IMR-90 (cell line): ENCODE measurements at regions not wholly inside any gene's neighbourhood (a gene's known extent, or its start where the extent isn't known, plus 50 kb on each side); places are given as distances from the start of the nearest gene placed in this dataset.

Source experiments
- ATAC-seq: fragments of 200-7000 bp; cut with Tn5 transposase; 2 replicates; pipeline ENCODE4 v1.9.1; 2020; ENCODE audit warnings: low read depth, mild to moderate bottlenecking, moderate library complexity
- BruUV-seq: library from RNA; stranded (reverse); fragments of 400-500 nt; replicated peaks from 2 replicates; lab custom pipeline; 2021; lab: Mats Ljungman, UMichigan
- CTCF ChIA-PET: fragments of 300-600 bp; formaldehyde crosslinking; extraction: SDS; loops from one replicate; lab custom pipeline; 2021; ENCODE audit warnings: antibody characterized with exemption; lab: Yijun Ruan, JAX
- POLR2A ChIA-PET: fragments of 300-600 bp; sonication (Branson Sonifier 250); formaldehyde crosslinking; loops from one replicate; lab custom pipeline; 2022; ENCODE audit warnings: antibody characterized with exemption; ENCODE audit not compliant: unreplicated experiment; lab: Charles Lee
- DNase-seq: peaks from one replicate; pipeline ENCODE4 v3.0.0; 2013
- H2AFZ ChIP-seq: replicated peaks from 2 replicates; pipeline ENCODE3; 2013; ENCODE audit warnings: low read length, mild to moderate bottlenecking; ENCODE audit not compliant: poor library complexity
- H2AK5ac ChIP-seq: 2 replicates; pipeline ENCODE4 v1.6.1; 2013; ENCODE audit warnings: low read depth, low read length, inconsistent platforms
- H2AK9ac ChIP-seq: replicated peaks from 2 replicates; pipeline ENCODE3; 2013; ENCODE audit warnings: mild to moderate bottlenecking, low read depth, low read length, moderate library complexity; ENCODE audit not compliant: poor library complexity
- H2BK120ac ChIP-seq: 2 replicates; pipeline ENCODE4 v1.6.1; 2013; ENCODE audit warnings: low read depth, low read length, inconsistent platforms
- H2BK15ac ChIP-seq: 3 replicates; pipeline ENCODE4 v1.6.1; 2013; ENCODE audit warnings: low read depth, low read length, inconsistent platforms
- H2BK20ac ChIP-seq: 2 replicates; pipeline ENCODE4 v1.6.1; 2013; ENCODE audit warnings: low read depth, mild to moderate bottlenecking, inconsistent platforms, low read length, moderate library complexity
- H2BK5ac ChIP-seq: 2 replicates; pipeline ENCODE4 v1.6.1; 2013; ENCODE audit warnings: mild to moderate bottlenecking, low read depth, low read length, inconsistent platforms; ENCODE audit not compliant: poor library complexity, severe bottlenecking
- H3K14ac ChIP-seq: replicated peaks from 2 replicates; pipeline ENCODE4 v1.6.1; 2013; ENCODE audit warnings: low read depth, low read length, inconsistent platforms
- H3K18ac ChIP-seq: 2 replicates; pipeline ENCODE4 v1.6.1; 2013; ENCODE audit warnings: low read depth, low read length, control low read depth
- H3K23ac ChIP-seq: 2 replicates; pipeline ENCODE4 v1.6.1; 2013; ENCODE audit warnings: low read depth, low read length, inconsistent platforms
- H3K27ac ChIP-seq: 2 replicates; pipeline ENCODE4 v1.5.1; 2013; ENCODE audit warnings: mild to moderate bottlenecking, control low read depth, low read length; ENCODE audit not compliant: insufficient read depth
- H3K27me3 ChIP-seq: 2 replicates; pipeline ENCODE4 v1.6.1; 2013; ENCODE audit warnings: low read length; ENCODE audit not compliant: control insufficient read depth, insufficient read depth
- H3K36me3 ChIP-seq: 2 replicates; pipeline ENCODE4 v1.6.1; 2013; ENCODE audit warnings: low read length, mixed read lengths; ENCODE audit not compliant: control insufficient read depth, insufficient read depth
- H3K4ac ChIP-seq: 2 replicates; pipeline ENCODE4 v1.6.1; 2013; ENCODE audit warnings: low read depth, low read length, inconsistent platforms
- H3K4me1 ChIP-seq: 2 replicates; pipeline ENCODE4 v1.6.1; 2013; ENCODE audit warnings: low read length, mixed read lengths; ENCODE audit not compliant: control insufficient read depth, insufficient read depth
- H3K4me2 ChIP-seq: 2 replicates; pipeline ENCODE4 v1.6.1; 2013; ENCODE audit warnings: low read depth, mild to moderate bottlenecking, control low read depth, low read length, moderate library complexity
- H3K4me3 ChIP-seq: 2 replicates; pipeline ENCODE4 v1.5.1; 2013; ENCODE audit warnings: low read depth, mild to moderate bottlenecking, control low read depth, low read length, moderate library complexity; ENCODE audit not compliant: insufficient read depth
- H3K56ac ChIP-seq: 2 replicates; pipeline ENCODE4 v1.6.1; 2013; ENCODE audit warnings: low read length, inconsistent platforms; ENCODE audit not compliant: insufficient read depth; ENCODE audit errors: extremely low read depth
- H3K79me1 ChIP-seq, 2 experiments: 2 replicates each; pipeline ENCODE4 v1.6.1; 2013; ENCODE audit warnings: low read length in 2 of 2, inconsistent platforms in 1 of 2, low read depth in 1 of 2
- H3K9ac ChIP-seq: 2 replicates; pipeline ENCODE4 v1.6.1; 2013; ENCODE audit warnings: low read depth, low read length, control low read depth
- H3K9me1 ChIP-seq: 2 replicates; pipeline ENCODE4 v1.6.1; 2013; ENCODE audit warnings: low read length, inconsistent platforms; ENCODE audit not compliant: insufficient read depth
- H3K9me3 ChIP-seq: 2 replicates; pipeline ENCODE4 v1.6.1; 2013; ENCODE audit warnings: low read length; ENCODE audit not compliant: control insufficient read depth, insufficient read depth
- H4K20me1 ChIP-seq: 2 replicates; pipeline ENCODE4 v1.6.1; 2013; ENCODE audit warnings: low read length, inconsistent platforms; ENCODE audit not compliant: insufficient read depth
- H4K5ac ChIP-seq: 2 replicates; pipeline ENCODE4 v1.6.1; 2013; ENCODE audit warnings: mild to moderate bottlenecking, low read depth, low read length, control low read depth
- H4K8ac ChIP-seq, 2 experiments: 2 replicates each; pipeline ENCODE4 v1.6.1; 2013; ENCODE audit warnings: low read depth in 2 of 2, low read length in 2 of 2, control low read depth in 1 of 2, inconsistent platforms in 1 of 2
- H4K91ac ChIP-seq: 2 replicates; pipeline ENCODE4 v1.6.1; 2013; ENCODE audit warnings: low read depth, low read length, inconsistent platforms; ENCODE audit not compliant: insufficient read depth
- CEBPB ChIP-seq: IDR thresholded peaks from 2 replicates; pipeline ENCODE4 v1.6.1; 2012; ENCODE audit warnings: low read depth, low read length, improper control_type of control experiment
- CHD1 ChIP-seq: IDR thresholded peaks from 2 replicates; pipeline ENCODE4 v1.6.1; 2012; ENCODE audit warnings: low read depth, low read length, improper control_type of control experiment
- WGBS, 2 experiments: methylation state at CpG; one replicate each; pipeline versions ENCODE4 v1.1.5 to v1.1.7; 2013; ENCODE audit warnings: missing lambda C conversion rate in 2 of 2; ENCODE audit not compliant: insufficient read length in 1 of 2; ENCODE audit errors: extremely low coverage in 2 of 2; 5-methylcytosine and 5-hydroxymethylcytosine counted together
- dilution Hi-C: fragments of 300-500 bp; cut with HindIII; formaldehyde crosslinking; loops from one replicate; pipeline ENCODE4 v1.14.3; 2018; ENCODE audit warnings: low sequenced_read_pairs; ENCODE audit not compliant: unreplicated experiment
- in situ Hi-C: fragments of 300-500 bp; cut with MboI; formaldehyde crosslinking; loops from 3 replicates; pipeline ENCODE4 v1.14.3; 2019; ENCODE audit warnings: low sequenced_read_pairs, inconsistent platforms, mixed read lengths
- intact Hi-C: fragments of 100-400 bp; cut with micrococcal nuclease; formaldehyde crosslinking; loops from 2 replicates; pipeline ENCODE4 v1.10.0; 2022

DNA sequence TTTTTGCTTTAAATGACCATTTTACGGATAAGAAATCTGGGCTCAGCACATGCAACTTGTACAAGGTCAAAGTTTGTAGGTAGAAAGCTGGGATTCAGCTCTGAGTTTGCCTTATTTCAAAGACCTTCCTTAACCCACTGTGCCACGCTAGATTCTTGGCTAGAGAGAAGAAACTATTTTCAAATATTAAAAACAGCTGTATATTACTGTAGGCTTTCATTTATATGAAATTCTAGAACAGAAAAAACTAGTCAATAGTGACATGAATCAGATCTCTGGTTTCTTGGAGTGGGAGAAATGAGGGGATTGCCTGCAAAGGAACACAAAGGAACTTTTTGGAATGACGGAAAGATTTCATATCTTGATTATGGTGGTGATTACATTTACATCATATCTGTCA lies 53.0 kb upstream of the C1GALT1 start:
- no peak overlapping the region for H2BK20ac ChIP-seq
- H3K27ac ChIP-seq: no peak overlapping the region
- H3K23ac ChIP-seq: no peak overlapping the region
- H3K9me1 ChIP-seq: no peaks in the 10 kb centered on the region
- H4K91ac ChIP-seq: no peak overlapping the region
- in situ Hi-C loops (no loop called here), dilution Hi-C loops (no loop called here), intact Hi-C loops (no loop called here)
- no peak overlapping the region for H4K5ac ChIP-seq
- H3K14ac ChIP-seq: no peak overlapping the region
- H3K4me3 ChIP-seq: no peak overlapping the region
- H2AK5ac ChIP-seq: no peak overlapping the region
- H3K18ac ChIP-seq: no peak overlapping the region
- H3K36me3 ChIP-seq: no peaks in the 10 kb centered on the region
- H4K20me1 ChIP-seq: no peaks in the 10 kb centered on the region
- H2AFZ ChIP-seq: no peak overlapping the region
- ATAC-seq (no peak), DNase-seq (no peak)
- no peaks in the 10 kb centered on the region for H3K79me1 ChIP-seq
- H2BK15ac ChIP-seq: no peak overlapping the region
- H3K9me3 ChIP-seq: no peaks in the 10 kb centered on the region
- no peak overlapping the region for H2BK5ac ChIP-seq
- no peak overlapping the region for H3K4ac ChIP-seq
- H2AK9ac ChIP-seq: no peak overlapping the region
- no peak overlapping the region for H4K8ac ChIP-seq
- H3K4me2 ChIP-seq: no peak overlapping the region
- TF ChIP-seq CHD1 (no peak), CEBPB (no peak)
- H2BK120ac ChIP-seq: no peak overlapping the region
- H3K56ac ChIP-seq: no peak overlapping the region
- no peaks in the 10 kb centered on the region for H3K27me3 ChIP-seq
- WGBS, 2 experiments: no CpG with 5 or more reads among the region's 3 CpGs
- H3K4me1 ChIP-seq: no peaks in the 10 kb centered on the region
- no TSS peak for BruUV-seq
- CTCF ChIA-PET: no interaction called here
- H3K9ac ChIP-seq: no peak overlapping the region
- POLR2A ChIA-PET: no interaction called here
